ENCODE measurements at regions not wholly inside any gene's neighbourhood (a gene's known extent, or its start where the extent isn't known, plus 50 kb on each side); places are given as distances from the start of the nearest gene placed in this dataset.

DNA sequence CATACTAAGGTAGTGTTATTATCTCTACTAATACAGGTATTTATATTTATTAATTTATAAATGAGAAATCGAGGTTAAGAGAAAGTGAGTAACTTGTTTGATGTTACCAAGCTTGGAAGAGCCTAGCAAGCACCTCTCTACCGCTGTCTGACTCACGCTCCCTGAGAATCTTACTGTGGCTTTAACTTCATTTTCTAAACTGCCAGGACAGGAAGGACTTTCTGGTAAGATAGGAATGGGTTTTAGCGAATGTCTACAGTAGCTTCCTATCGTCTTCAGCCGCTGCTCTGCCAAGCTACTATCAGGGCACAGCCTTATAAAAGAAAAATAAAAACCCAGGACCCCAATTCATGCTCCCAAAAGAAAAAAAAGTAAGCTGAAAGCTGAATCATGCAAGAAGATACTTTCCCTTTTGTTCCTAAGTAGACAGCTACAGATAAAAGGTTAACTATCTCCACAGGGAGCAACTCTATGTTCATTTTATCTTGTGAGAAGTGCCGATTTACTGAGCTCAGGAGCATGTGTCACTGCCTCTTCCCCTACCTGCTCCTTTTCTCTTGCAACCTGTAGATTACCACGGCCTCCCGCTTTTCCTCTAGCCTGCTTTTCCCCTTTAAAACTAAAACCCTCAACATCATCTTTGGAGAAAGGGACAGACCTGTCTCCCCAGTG, 60.2 kb downstream of the THNSL1 start:
- no peak overlapping the region for H3K27ac ChIP-seq
- TF ChIP-seq, protein P1, sequence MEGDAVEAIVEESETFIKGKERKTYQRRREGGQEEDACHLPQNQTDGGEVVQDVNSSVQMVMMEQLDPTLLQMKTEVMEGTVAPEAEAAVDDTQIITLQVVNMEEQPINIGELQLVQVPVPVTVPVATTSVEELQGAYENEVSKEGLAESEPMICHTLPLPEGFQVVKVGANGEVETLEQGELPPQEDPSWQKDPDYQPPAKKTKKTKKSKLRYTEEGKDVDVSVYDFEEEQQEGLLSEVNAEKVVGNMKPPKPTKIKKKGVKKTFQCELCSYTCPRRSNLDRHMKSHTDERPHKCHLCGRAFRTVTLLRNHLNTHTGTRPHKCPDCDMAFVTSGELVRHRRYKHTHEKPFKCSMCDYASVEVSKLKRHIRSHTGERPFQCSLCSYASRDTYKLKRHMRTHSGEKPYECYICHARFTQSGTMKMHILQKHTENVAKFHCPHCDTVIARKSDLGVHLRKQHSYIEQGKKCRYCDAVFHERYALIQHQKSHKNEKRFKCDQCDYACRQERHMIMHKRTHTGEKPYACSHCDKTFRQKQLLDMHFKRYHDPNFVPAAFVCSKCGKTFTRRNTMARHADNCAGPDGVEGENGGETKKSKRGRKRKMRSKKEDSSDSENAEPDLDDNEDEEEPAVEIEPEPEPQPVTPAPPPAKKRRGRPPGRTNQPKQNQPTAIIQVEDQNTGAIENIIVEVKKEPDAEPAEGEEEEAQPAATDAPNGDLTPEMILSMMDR (conservative IDR thresholded peaks at IDR 0.05), result no peak

DNA sequence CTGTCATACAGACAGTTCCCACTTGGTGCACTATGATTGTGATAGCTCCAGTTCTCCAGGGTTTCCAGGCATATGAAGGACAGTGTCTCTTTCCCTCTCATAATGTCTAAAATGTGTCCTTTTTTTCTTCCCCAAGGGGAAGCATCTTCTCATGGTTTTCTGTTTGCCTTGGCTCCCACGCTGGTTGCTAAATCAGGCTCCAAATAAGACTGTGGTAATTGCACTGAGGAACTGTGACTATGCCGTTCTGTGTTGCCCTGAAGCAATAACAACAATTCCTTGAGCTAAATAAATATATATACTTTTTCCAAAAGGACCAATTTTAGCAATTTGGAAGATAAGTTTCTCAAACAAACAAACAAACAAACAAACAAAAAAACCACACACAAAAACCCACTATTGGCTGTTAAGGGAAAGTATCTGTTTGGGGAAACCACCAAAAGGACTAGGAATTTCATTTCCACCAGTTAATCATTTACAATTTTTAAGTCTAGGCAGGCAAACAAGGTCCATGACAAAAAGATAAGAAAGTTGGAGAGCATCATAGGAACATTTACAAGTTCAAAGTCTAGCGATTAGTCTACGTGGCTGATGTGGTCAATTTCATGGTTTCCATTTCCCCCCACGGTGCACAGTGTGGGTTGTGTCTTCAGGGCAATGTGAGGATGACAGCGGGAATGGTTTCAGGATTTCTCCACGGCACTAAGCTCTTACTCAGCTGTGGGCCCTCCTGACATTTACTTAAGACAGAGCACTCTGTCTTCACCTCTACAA, 62.4 kb downstream of the THNSL1 start:
- no peak overlapping the region; the same call in 1 of the 2 replicates for H3K27ac ChIP-seq
- TF ChIP-seq, protein P1 (conservative IDR thresholded peaks at IDR 0.05), result no peak

DNA sequence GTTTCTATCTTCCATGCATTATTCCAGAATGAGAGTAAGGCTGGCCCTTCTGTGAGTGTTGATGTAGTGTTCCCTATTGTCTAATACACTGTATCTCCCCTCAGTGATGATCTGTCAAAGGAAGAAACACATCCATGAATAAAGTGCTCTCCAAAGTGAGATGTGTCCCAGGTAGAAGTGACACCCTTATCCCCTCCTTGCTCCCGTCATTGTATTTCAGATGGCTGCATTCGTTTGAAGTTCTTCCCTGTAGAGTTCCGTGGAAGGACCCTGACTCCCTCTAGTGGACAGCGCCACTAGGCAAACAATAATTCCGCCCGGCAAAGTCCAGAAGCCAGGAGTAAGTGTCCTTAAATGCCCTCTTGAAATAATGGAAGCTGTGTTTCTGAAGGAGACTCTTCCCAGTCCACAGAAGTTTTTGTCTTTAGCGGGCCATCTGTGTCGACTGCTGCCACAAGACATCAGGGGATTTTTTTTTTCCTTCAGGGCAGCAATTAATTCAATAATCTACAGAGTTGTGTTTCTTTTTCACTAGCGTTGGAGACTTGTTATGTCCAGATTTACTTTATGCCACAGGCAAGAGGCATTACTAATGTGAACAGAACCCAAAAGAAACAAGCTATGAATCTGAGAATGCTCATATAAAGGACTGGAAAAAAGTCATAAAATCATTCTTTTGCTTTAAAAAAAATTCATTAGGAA, 64.6 kb downstream of the THNSL1 start:
- H3K27ac ChIP-seq, result no peak overlapping the region
- TF ChIP-seq, protein P1 (conservative IDR thresholded peaks at IDR 0.05), result peak; percentile 94

DNA sequence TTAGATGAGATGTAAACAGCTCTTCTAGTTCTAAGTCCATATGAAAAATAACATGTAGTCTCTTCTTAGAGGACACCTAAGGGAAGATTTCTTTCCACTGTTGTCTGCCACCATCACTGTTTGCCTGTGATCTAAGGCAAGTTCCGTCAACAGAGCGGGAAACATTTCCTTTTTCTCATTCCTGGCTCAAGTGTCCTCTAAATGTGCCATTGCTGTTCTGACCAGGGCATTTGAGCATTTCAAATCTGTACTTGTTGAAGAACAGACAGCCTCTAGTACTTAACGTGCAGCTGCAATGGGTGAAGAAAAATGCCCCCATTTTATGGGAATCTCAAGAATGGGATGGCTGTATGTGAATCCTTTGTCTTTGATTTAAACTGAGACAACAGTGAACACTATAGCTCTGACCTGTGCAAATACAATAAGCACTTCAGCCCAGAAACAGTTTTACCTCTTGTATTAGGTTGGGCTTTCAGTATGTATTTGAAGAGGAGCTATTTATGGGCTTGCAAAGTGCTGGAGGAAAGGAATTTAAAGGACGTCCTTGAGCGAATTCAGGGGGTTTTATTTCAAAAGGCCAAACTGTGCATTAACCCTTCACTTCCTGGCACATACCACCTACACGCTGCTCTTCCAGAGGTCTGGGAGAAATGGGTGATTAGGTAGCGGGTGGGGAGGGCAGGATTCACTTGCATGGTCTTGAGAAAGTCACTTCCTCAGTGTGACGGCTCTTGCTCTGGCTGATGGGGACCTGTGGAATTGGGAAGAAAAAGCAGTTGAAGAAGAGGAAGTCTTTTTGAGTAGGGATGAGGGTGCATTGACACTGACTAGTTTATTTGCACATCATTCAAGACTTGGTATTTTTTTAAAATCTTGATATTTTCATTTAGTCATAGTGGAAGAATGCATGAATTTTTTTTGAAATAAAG, 66.1 kb downstream of the THNSL1 start:
- H3K27ac ChIP-seq, result no peak overlapping the region
- TF ChIP-seq, protein P1 (conservative IDR thresholded peaks at IDR 0.05), result no peak

DNA sequence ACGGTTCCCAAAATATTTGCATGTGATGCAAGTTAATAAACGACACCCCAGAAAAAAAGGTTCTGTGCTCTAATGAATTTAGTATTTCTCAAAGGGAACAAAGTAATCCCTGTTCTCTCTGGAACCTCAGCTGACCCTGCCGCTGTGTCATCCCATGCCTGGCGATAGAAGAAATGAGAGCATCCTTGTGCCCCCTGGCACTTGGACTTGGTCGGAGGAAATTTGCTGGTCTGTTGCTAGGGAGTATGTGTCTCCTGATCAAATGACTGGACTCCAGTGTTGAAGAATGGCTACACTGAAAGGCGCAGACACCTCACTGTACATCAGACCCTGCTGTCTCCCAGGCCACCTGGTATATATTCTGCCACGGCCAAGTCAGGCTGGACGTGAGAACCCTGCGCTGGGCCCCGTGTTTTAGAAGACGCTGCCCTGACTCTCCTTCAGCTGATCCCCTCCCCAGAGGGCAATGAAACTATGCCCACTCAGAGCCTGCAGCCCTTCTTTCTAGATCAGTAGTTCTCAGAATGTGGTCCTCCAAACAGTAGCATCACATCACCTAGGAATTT, 67.2 kb downstream of the THNSL1 start:
- TF ChIP-seq, protein P1 (conservative IDR thresholded peaks at IDR 0.05), result no peak
- H3K27ac ChIP-seq, result no peak overlapping the region

DNA sequence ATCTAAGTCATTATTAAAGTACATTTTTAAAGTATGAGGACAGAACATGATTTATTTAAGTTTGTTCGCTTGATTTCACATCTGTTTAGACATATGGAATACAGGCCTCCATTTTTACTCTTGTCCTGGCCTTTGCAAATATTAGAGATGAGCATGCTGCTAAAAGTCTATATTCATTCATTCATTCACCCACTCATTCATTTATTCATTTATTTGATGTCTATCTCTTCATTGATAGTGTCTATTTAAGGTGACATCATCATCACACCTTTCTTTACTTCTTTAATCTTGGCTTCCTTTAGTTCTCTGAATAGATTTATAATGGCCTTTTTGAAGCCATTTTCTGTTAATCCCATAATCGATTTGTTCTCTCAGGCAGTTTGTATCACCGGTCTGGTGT, 68.0 kb downstream of the THNSL1 start:
- H3K27ac ChIP-seq, result no peak overlapping the region
- TF ChIP-seq, protein P1 (conservative IDR thresholded peaks at IDR 0.05), result no peak
